ENCODE measurements at regions not wholly inside any gene's neighbourhood (a gene's known extent, or its start where the extent isn't known, plus 50 kb on each side); places are given as distances from the start of the nearest gene placed in this dataset.

- 59% methylated on average over 5 of the region's 5 CpGs for WGBS
- peaks cover 0 to 11% (median 0%) of the 10 kb centered on the region in 4 donors for H3K4me1 ChIP-seq
Measured at GRCh38 chr13:65074248-65074647, 2155.9 kb downstream of the PCDH9 start.

DNA sequence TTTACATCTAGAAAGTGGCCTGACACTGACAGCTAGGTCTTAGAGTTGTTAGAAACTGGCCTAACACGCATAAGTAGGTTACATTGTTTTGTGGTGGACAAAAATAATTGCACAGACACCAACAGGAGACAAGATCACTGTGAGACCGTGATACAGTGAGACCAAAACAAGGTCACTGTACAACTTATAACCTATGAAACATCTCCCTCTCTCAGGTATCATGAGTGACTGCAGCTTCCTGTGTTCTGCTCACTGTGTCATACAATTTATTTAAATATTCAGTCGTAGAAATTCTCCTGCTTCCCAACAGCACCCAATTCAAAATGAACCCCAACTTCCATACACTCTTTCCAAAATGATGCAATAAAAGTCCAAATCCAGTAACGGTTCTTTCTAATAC, 2165.2 kb downstream of the PCDH9 start:
- H3K4me1 ChIP-seq = peaks cover 0 to 23% (median 0%) of the 10 kb centered on the region in 4 donors
- intact Hi-C loops (cut with DNase I) = no loop called here
- 79% methylated on average over 4 of the region's 4 CpGs for WGBS
- no peaks in the 10 kb centered on the region for H3K9me3 ChIP-seq
- DNase-seq (ENCODE audit: extremely low spot score) = no peak
- H3K27me3 ChIP-seq = no peaks in the 10 kb centered on the region
- no peaks in the 10 kb centered on the region for H3K36me3 ChIP-seq
- H3K4me3 ChIP-seq = no peak overlapping the region
- no peak for TF ChIP-seq POLR2A (IDR thresholded peaks at IDR 0.05; ENCODE audit: low read depth)
- TF ChIP-seq CTCF (IDR thresholded peaks at IDR 0.05) = no peak
- TF ChIP-seq EP300 (IDR thresholded peaks at IDR 0.05) = no peak
- TF ChIP-seq POLR2AphosphoS5 (IDR thresholded peaks at IDR 0.05) = no peak
- no peak overlapping the region for H3K27ac ChIP-seq (replicated peaks in 1 of 4)

More at GRCh38 chr13:65074248-65074647, 2155.9 kb downstream of the PCDH9 start:
- Histone ChIP-seq H3K36me3 (no peaks in the 10 kb centered on the region), H3K4me3 (no peak overlapping the region), H3K27me3 (no peaks in the 10 kb centered on the region), H3K27ac (replicated peaks in 1 of 4) (no peak overlapping the region), H3K9me3 (no peaks in the 10 kb centered on the region)
- intact Hi-C loops (cut with DNase I) = no loop called here
- no peak for TF ChIP-seq POLR2A (IDR thresholded peaks at IDR 0.05; ENCODE audit: low read depth)
- TF ChIP-seq EP300 (IDR thresholded peaks at IDR 0.05) = no peak
- TF ChIP-seq CTCF (IDR thresholded peaks at IDR 0.05) = no peak
- TF ChIP-seq POLR2AphosphoS5 (IDR thresholded peaks at IDR 0.05) = no peak
- DNase-seq (ENCODE audit: extremely low spot score) = no peak

DNA sequence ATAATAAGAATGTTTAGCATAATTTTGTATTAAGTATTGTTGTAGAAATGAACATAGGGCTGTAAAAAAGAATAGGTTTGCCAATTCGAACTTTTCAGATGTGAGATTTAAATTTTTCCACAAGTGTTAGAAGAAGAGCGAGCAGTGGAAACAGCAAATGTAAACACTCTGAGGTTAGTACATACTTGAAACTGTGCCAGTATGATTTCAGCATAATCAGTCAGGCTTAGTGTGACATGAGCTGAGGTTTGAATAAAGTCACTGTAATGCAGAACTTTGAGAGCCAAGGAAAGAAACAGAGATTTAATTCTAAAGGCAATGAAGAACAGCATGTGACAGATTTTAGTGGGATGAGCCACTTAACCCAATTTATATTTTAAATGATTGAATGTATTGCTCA, 2166.4 kb downstream of the PCDH9 start:
- Histone ChIP-seq H3K27me3 (no peaks in the 10 kb centered on the region), H3K27ac (replicated peaks in 1 of 4) (peak overlapping the region in 1 of 4 donors; percentile 47), H3K4me3 (no peak overlapping the region), H3K36me3 (no peaks in the 10 kb centered on the region), H3K9me3 (no peaks in the 10 kb centered on the region), H3K4me1 (peaks cover 0 to 23% (median 0%) of the 10 kb centered on the region in 4 donors)
- DNase-seq (ENCODE audit: extremely low spot score) = no peak
- TF ChIP-seq POLR2A (IDR thresholded peaks at IDR 0.05; ENCODE audit: low read depth) (no peak), POLR2AphosphoS5 (IDR thresholded peaks at IDR 0.05) (no peak), CTCF (IDR thresholded peaks at IDR 0.05) (no peak), EP300 (IDR thresholded peaks at IDR 0.05) (no peak)
- WGBS = no CpG with 5 or more reads among the region's 2 CpGs
- intact Hi-C loops (cut with DNase I) = no loop called here

DNA sequence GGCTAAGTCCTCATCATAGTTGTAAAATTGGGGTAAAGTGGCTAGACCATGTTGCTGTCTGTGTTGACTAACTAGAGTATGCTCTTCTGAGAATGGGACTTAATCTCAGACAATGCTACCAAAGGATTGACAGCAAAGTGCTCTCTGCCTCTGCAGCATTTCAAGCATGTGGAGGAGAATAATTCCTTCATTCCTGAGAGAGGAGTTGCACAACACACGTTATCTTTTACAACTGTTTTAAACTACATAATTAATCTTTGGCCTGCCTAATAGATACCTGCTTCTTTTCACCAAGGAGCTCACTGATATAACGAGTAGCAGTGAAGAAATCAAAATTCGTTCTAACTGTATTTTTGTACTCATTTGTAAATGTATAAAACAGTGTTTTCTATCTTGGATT, 2172.2 kb downstream of the PCDH9 start:
- Histone ChIP-seq H3K36me3 (no peaks in the 10 kb centered on the region), H3K9me3 (peaks cover 0 to 6% (median 3%) of the 10 kb centered on the region in 4 donors), H3K27ac (replicated peaks in 1 of 4) (no peak overlapping the region), H3K4me1 (peaks cover 0 to 1% (median 0%) of the 10 kb centered on the region in 4 donors), H3K4me3 (no peak overlapping the region), H3K27me3 (no peaks in the 10 kb centered on the region)
- WGBS = 55% methylated on average over 3 of the region's 3 CpGs
- DNase-seq (ENCODE audit: extremely low spot score) = no peak
- intact Hi-C loops (cut with DNase I) = no loop called here
- no peak for TF ChIP-seq CTCF (IDR thresholded peaks at IDR 0.05)
- no peak for TF ChIP-seq POLR2A (IDR thresholded peaks at IDR 0.05; ENCODE audit: low read depth)
- no peak for TF ChIP-seq EP300 (IDR thresholded peaks at IDR 0.05)
- TF ChIP-seq POLR2AphosphoS5 (IDR thresholded peaks at IDR 0.05) = no peak

- WGBS = 80% methylated on average over 2 of the region's 2 CpGs
- no peak overlapping the region for H3K27ac ChIP-seq (replicated peaks in 1 of 4)
- H3K36me3 ChIP-seq = no peaks in the 10 kb centered on the region
- peaks cover 0 to 6% (median 3%) of the 10 kb centered on the region in 4 donors for H3K9me3 ChIP-seq
- no peak for TF ChIP-seq CTCF (IDR thresholded peaks at IDR 0.05)
- no peak for TF ChIP-seq POLR2AphosphoS5 (IDR thresholded peaks at IDR 0.05)
- TF ChIP-seq EP300 (IDR thresholded peaks at IDR 0.05) = no peak
- TF ChIP-seq POLR2A (IDR thresholded peaks at IDR 0.05; ENCODE audit: low read depth) = no peak
- no peaks in the 10 kb centered on the region for H3K27me3 ChIP-seq
- DNase-seq (ENCODE audit: extremely low spot score) = no peak
- H3K4me3 ChIP-seq = no peak overlapping the region
- intact Hi-C loops (cut with DNase I) = no loop called here
- no peaks in the 10 kb centered on the region for H3K4me1 ChIP-seq
Measured at GRCh38 chr13:65054277-65054676, 2175.9 kb downstream of the PCDH9 start.

All from esophagus muscularis mucosa (tissue), 4 donors.